Activated CD8-positive, alpha-beta memory T cell treated with anti-CD3 and anti-CD28 coated beads, Interleukin-2, amount 50 U/mL, for 4 hours (primary cell): ENCODE measurements at regions not wholly inside any gene's neighbourhood (a gene's known extent, or its start where the extent isn't known, plus 50 kb on each side); places are given as distances from the start of the nearest gene placed in this dataset.
"Not testable (repeated sequence)": the region's sequence is repeated elsewhere in the genome, so short reads cannot be mapped to it uniquely, and the experiment has no call there.

Experiments
- DNase-seq: peaks from one replicate; pipeline ENCODE4 v3.0.0-alpha.2; 2020

GRCh38 chr11:35046681-35047080, 92.3 kb upstream of the CD44 start:
- no peak for DNase-seq

GRCh38 chr11:35047179-35047578, 91.8 kb upstream of the CD44 start:
- DNase-seq: peak; percentile 41

GRCh38 chr11:35047769-35048168, 91.2 kb upstream of the CD44 start:
- DNase-seq: no peak

- not testable (repeated sequence) for DNase-seq
These were observed 90.6 kb upstream of the CD44 start for GRCh38 chr11:35048346-35048745.

- DNase-seq: no peak
These were observed 89.0 kb upstream of the CD44 start for GRCh38 chr11:35049859-35050531.

GRCh38 chr11:35050541-35050995, 88.4 kb upstream of the CD44 start:
- no peak for DNase-seq

GRCh38 chr11:35056391-35057093, 82.4 kb upstream of the CD44 start:
- DNase-seq: no peak

GRCh38 chr11:35057926-35058668, 80.9 kb upstream of the CD44 start:
- no peak for DNase-seq

GRCh38 chr11:35058669-35059434, 80.1 kb upstream of the CD44 start:
- no peak for DNase-seq

GRCh38 chr11:35061516-35062440, 77.2 kb upstream of the CD44 start:
- no peak for DNase-seq

- no peak for DNase-seq
These were observed 75.5 kb upstream of the CD44 start for GRCh38 chr11:35063488-35063931.

- no peak for DNase-seq
These were observed 74.7 kb upstream of the CD44 start for GRCh38 chr11:35064114-35064800.

GRCh38 chr11:35065566-35065965, 73.4 kb upstream of the CD44 start:
- DNase-seq: no peak

GRCh38 chr11:35066030-35066429, 72.9 kb upstream of the CD44 start:
- no peak for DNase-seq

- DNase-seq: no peak
These were observed 72.1 kb upstream of the CD44 start for GRCh38 chr11:35066783-35067423.

GRCh38 chr11:35071722-35072121, 67.2 kb upstream of the CD44 start:
- DNase-seq: no peak

GRCh38 chr11:35073691-35074419, 65.1 kb upstream of the CD44 start:
- DNase-seq: no peak

GRCh38 chr11:35076201-35077100, 62.5 kb upstream of the CD44 start:
- no peak for DNase-seq
